K562 (cell line): ENCODE measurements at regions not wholly inside any gene's neighbourhood (a gene's known extent, or its start where the extent isn't known, plus 50 kb on each side); places are given as distances from the start of the nearest gene placed in this dataset.

Experiments
- ATAC-seq: fragments of 200-7000 bp; cut with Tn5 transposase; 3 replicates; pipeline ENCODE4 v1.9.1; 2020; ENCODE audit warnings: moderate library complexity
- BruUV-seq: library from RNA; stranded (reverse); fragments of 400-500 nt; replicated peaks from 2 replicates; lab custom pipeline; 2021; lab: Mats Ljungman, UMichigan
- CTCF ChIA-PET: fragments of 300-600 bp; formaldehyde crosslinking; extraction: SDS; loops from one replicate; lab custom pipeline; 2021; ENCODE audit warnings: low intra/inter-chr PET ratio; lab: Yijun Ruan, JAX
- POLR2A ChIA-PET: fragments of 300-600, 350-650 bp; sonication (Branson Sonifier 250); formaldehyde crosslinking; extraction: SDS; loops from one replicate; lab custom pipeline; 2021; ENCODE audit warnings: antibody characterized with exemption, inconsistent platforms; lab: Yijun Ruan, JAX
- DNase-seq, 4 experiments: peaks; one replicate each; pipeline versions ENCODE4 v3.0.0 to v3.0.0-alpha.2; 2011 to 2018; ENCODE audit warnings: low spot score in 3 of 4, mixed read lengths in 3 of 4; ENCODE audit errors: extremely low read depth in 1 of 4
- FAIRE-seq: peaks from 2 replicates; lab custom pipeline; 2011; peaks lifted over from hg19 to GRCh38; lab: Jason Lieb, UNC
- H2AFZ ChIP-seq: 2 replicates; pipeline ENCODE4 v1.6.0; 2011; ENCODE audit warnings: low read depth, low read length, control low read depth, inconsistent platforms
- H3K27ac ChIP-seq: fragments of 200-600 bp; 3 replicates; pipeline ENCODE4 v1.8.0; 2011; ENCODE audit warnings: low read depth, mild to moderate bottlenecking, control low read depth, inconsistent platforms, low read length, moderate library complexity, mixed read lengths; ENCODE audit errors: extremely low read depth
- H3K27me3 ChIP-seq, 2 experiments: fragments of 300-600 bp in 1 of 2; 2 replicates in 1 of 2; 3 replicates in 1 of 2; pipeline versions ENCODE4 v1.6.0 to v1.8.0; 2011; ENCODE audit warnings: inconsistent platforms in 2 of 2, low read length in 2 of 2, mild to moderate bottlenecking in 1 of 2, mixed read lengths in 1 of 2, moderate library complexity in 1 of 2; ENCODE audit not compliant: control insufficient read depth in 2 of 2, insufficient read depth in 2 of 2
- H3K36me3 ChIP-seq: fragments of 300-600 bp; 3 replicates; pipeline ENCODE4 v1.8.0; 2011; ENCODE audit warnings: mild to moderate bottlenecking, low read length, inconsistent platforms; ENCODE audit not compliant: control insufficient read depth, insufficient read depth
- H3K4me1 ChIP-seq, 2 experiments: fragments of 200-600 bp in 1 of 2; replicated peaks in 1 of 2; 2 replicates in 1 of 2; 3 replicates in 1 of 2; pipeline versions ENCODE4 v1.5.1 to v1.8.0; 2011; ENCODE audit warnings: inconsistent platforms in 2 of 2, low read length in 2 of 2, mild to moderate bottlenecking in 1 of 2, mixed read lengths in 1 of 2, moderate library complexity in 1 of 2; ENCODE audit not compliant: control insufficient read depth in 2 of 2, insufficient read depth in 2 of 2
- H3K4me2 ChIP-seq: 2 replicates; pipeline ENCODE4 v1.6.1; 2011; ENCODE audit warnings: low read length, control low read depth, inconsistent platforms, mixed read lengths; ENCODE audit not compliant: insufficient read depth
- H3K4me3 ChIP-seq: fragments of 200-600 bp; sonication (generic), shearing (Covaris generic); 2 replicates; pipeline ENCODE4 v1.5.1; 2016; ENCODE audit warnings: control low read depth, inconsistent platforms
- H3K79me2 ChIP-seq: fragments of 200-600 bp; 3 replicates; pipeline ENCODE4 v1.8.0; 2011; ENCODE audit warnings: low read length, inconsistent platforms; ENCODE audit not compliant: control insufficient read depth, insufficient read depth
- H3K9ac ChIP-seq, 2 experiments: 2 replicates each; pipeline versions ENCODE4 v1.6.0 to v1.6.1; 2011; ENCODE audit warnings: low read depth in 2 of 2, low read length in 2 of 2, control low read depth in 1 of 2, inconsistent platforms in 1 of 2, mild to moderate bottlenecking in 1 of 2, mixed read lengths in 1 of 2; ENCODE audit not compliant: insufficient read depth in 1 of 2
- H3K9me1 ChIP-seq: one replicate; pipeline ENCODE4 v1.6.0; 2011; ENCODE audit warnings: inconsistent platforms, mild to moderate bottlenecking, low read length, moderate library complexity; ENCODE audit not compliant: control insufficient read depth, insufficient read depth
- H3K9me3 ChIP-seq: replicated peaks from 2 replicates; pipeline ENCODE4 v1.5.1; 2011; ENCODE audit warnings: low read depth, low read length, inconsistent platforms; ENCODE audit not compliant: control insufficient read depth, insufficient read depth
- H4K20me1 ChIP-seq: replicated peaks from 2 replicates; pipeline ENCODE4 v1.6.1; 2011; ENCODE audit warnings: low read length, inconsistent platforms, mixed read lengths; ENCODE audit not compliant: control insufficient read depth, insufficient read depth
- HNRNPK ChIP-seq: fragments of 200-400 bp; formaldehyde crosslinking; IDR thresholded peaks from one replicate; pipeline ENCODE4 v1.6.1; 2018; ENCODE audit warnings: mild to moderate bottlenecking, low read depth, low read length; ENCODE audit not compliant: poor library complexity, severe bottlenecking
- MYBL2 ChIP-seq, 2 experiments: fragments of 450-650 bp in 1 of 2; sonication (generic) in 1 of 2; formaldehyde crosslinking in 1 of 2; IDR thresholded peaks; 2 replicates each; pipeline versions ENCODE4 v1.6.1 to v1.8.1; 2017 to 2022; ENCODE audit warnings: borderline replicate concordance in 1 of 2, inconsistent platforms in 1 of 2, low read depth in 1 of 2, mild to moderate bottlenecking in 1 of 2, missing genetic modification reagents in 1 of 2, moderate library complexity in 1 of 2
- TFE3 ChIP-seq: fragments of 450-650 bp; formaldehyde crosslinking; IDR thresholded peaks from 2 replicates; pipeline ENCODE4 v1.4.0; 2020; ENCODE audit warnings: mild to moderate bottlenecking, mixed read lengths
- WHSC1 ChIP-seq: IDR thresholded peaks from one replicate; pipeline ENCODE4 v1.6.1; 2012; ENCODE audit warnings: low read length, control low read depth, inconsistent platforms
- WGBS: fragments of 100-300 bp; shearing (Covaris generic); methylation state at CpG from one replicate; pipeline ENCODE4 v1.1.6; 2016; ENCODE audit warnings: low coverage, mixed read lengths; ENCODE audit not compliant: insufficient coverage; ENCODE audit errors: missing lambda C conversion rate; 5-methylcytosine and 5-hydroxymethylcytosine counted together
- in situ Hi-C: fragments of 300-500 bp; cut with MboI; formaldehyde crosslinking; loops from 4 replicates; pipeline ENCODE4 v1.15.0; 2018; ENCODE audit warnings: inconsistent platforms, mixed read lengths
- intact Hi-C: fragments of 100-400 bp; cut with micrococcal nuclease; formaldehyde crosslinking; loops from 2 replicates; pipeline ENCODE4 v1.14.2; 2022

DNA sequence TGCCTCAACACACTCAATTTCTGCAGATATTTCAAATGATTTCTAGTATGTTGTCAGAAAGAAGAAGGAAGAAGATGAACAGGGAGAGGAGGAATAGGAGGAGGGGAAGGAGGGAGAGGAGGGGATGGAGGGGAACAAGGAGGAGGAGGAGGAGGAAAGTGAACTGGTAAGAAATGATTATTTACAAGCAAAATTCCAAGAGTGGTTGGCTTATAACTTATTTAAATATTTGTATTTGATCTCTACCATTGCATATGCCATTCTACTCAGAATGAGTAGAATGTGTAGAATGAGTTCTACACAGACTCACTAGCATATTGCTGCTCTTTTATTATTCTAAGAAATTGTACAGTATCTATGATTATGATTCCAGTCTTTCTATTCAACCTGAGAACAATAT lies 866.2 kb upstream of the DDX18 start:
- Histone ChIP-seq H3K36me3 (no peaks in the 10 kb centered on the region), H3K4me1 (no peaks in the 10 kb centered on the region), H2AFZ (no peak overlapping the region), H3K79me2 (no peaks in the 10 kb centered on the region), H4K20me1 (no peaks in the 10 kb centered on the region), H3K4me3 (no peak overlapping the region), H3K9me3 (no peaks in the 10 kb centered on the region), H3K9me1 (no peaks in the 10 kb centered on the region), H3K27ac (no peak overlapping the region), H3K4me2 (no peak overlapping the region), H3K9ac (no peak overlapping the region), H3K27me3 (no peaks in the 10 kb centered on the region)
- no peak for TF ChIP-seq WHSC1
- peak; percentile 59 for TF ChIP-seq HNRNPK
- FAIRE-seq (no peak), DNase-seq (no peak), ATAC-seq (no peak)
- BruUV-seq, result no TSS peak
- POLR2A ChIA-PET, result no interaction called here
- intact Hi-C loops, result no loop called here
- in situ Hi-C loops, result no loop called here
- CTCF ChIA-PET, result no interaction called here

DNA sequence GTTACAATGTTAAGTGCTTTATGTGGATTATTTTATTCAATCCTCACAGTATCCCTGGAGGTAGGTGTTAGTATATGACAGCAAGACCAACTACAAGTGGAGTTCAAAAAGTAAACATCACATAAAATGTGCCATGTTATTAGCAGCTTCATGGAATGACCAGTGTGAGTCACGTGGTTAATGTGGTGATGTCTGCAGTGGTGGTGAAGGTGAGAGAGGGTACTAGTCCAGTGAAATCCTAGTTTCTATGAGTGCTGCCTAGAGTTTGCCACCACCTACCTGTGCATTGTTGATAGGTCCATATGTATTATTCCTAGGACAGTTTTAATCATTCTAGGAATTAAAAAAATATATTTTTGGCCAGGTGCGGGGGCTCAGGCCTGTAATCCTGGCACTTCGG lies 865.2 kb upstream of the DDX18 start:
- H3K9me3 ChIP-seq, result no peaks in the 10 kb centered on the region
- DNase-seq (no peak), FAIRE-seq (no peak), ATAC-seq (no peak)
- H3K79me2 ChIP-seq, result no peaks in the 10 kb centered on the region
- intact Hi-C loops (no loop called here), in situ Hi-C loops (no loop called here)
- WGBS, result 6% methylated on average over 3 of the region's 3 CpGs
- no peaks in the 10 kb centered on the region for H3K4me1 ChIP-seq
- no peaks in the 10 kb centered on the region for H3K27me3 ChIP-seq
- no peak overlapping the region for H2AFZ ChIP-seq
- ChIA-PET POLR2A (no interaction called here), CTCF (no interaction called here)
- no peaks in the 10 kb centered on the region for H3K9me1 ChIP-seq
- no peak overlapping the region for H3K4me3 ChIP-seq
- no peak overlapping the region for H3K4me2 ChIP-seq
- TF ChIP-seq TFE3 (peak; percentile 62), MYBL2 (IDR thresholded peaks at IDR 0.05; ENCODE audit: low read depth) (no peak), MYBL2 (CRISPR knock-in tag; IDR thresholded peaks at IDR 0.05; ENCODE audit: borderline replicate concordance) (no peak)
- no peak overlapping the region for H3K9ac ChIP-seq
- H4K20me1 ChIP-seq, result no peaks in the 10 kb centered on the region
- no peak overlapping the region for H3K27ac ChIP-seq
- H3K36me3 ChIP-seq, result no peaks in the 10 kb centered on the region
- no TSS peak for BruUV-seq
